ENCODE measurements at regions not wholly inside any gene's neighbourhood (a gene's known extent, or its start where the extent isn't known, plus 50 kb on each side); places are given as distances from the start of the nearest gene placed in this dataset.

DNA sequence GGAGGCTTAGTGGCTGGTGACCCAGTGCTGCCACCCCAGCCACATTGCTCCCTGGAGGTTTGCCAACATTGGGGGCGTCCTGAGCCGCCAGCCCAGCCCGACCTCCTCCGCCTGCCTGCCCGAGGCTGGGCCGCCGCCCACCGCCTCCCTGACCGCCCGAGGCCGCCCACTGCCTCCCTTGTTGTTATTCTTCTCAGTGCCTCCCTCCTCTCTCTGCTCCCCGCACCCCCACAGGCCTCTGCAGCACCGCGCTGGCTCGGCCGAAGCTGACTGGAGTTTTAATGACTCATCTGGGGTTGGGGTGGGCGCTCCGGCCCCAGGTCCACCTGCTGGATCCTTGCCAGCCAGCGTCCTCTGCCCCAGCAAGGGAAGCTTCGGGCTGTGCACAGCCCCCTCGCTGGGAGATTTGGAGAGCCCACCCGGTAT is 102.5 kb downstream of the RBFOX3 start:
- DNase-seq (ENCODE audit: low read depth), result no peak
- no peak overlapping the region for H3K4me3 ChIP-seq (ENCODE audit: low read length)
- TF ChIP-seq, protein P1, sequence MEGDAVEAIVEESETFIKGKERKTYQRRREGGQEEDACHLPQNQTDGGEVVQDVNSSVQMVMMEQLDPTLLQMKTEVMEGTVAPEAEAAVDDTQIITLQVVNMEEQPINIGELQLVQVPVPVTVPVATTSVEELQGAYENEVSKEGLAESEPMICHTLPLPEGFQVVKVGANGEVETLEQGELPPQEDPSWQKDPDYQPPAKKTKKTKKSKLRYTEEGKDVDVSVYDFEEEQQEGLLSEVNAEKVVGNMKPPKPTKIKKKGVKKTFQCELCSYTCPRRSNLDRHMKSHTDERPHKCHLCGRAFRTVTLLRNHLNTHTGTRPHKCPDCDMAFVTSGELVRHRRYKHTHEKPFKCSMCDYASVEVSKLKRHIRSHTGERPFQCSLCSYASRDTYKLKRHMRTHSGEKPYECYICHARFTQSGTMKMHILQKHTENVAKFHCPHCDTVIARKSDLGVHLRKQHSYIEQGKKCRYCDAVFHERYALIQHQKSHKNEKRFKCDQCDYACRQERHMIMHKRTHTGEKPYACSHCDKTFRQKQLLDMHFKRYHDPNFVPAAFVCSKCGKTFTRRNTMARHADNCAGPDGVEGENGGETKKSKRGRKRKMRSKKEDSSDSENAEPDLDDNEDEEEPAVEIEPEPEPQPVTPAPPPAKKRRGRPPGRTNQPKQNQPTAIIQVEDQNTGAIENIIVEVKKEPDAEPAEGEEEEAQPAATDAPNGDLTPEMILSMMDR (IDR thresholded peaks at IDR 0.05; ENCODE audit: insufficient read depth, low read depth, low read length, missing control alignments), result no peak

DNA sequence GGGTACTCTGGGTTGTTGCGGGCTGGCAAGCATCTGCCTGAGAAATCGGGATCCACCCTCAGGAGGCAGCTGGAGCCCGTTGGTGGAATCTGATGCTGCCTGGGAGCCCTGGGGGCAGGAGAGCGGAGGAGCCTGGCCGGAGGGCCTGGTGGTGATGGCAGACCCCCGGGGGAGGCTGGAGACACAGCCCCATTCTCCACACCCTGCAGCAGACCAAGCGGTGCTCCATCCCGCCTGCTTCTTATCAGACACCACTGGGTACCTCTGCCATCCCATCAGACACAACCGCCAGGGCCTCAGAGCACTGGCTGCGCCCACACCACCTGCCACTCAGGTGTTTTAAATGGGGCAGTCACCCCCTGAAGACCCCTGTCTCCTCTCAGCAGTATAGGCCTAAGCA is 103.9 kb downstream of the RBFOX3 start:
- TF ChIP-seq, protein P1 (IDR thresholded peaks at IDR 0.05; ENCODE audit: insufficient read depth, low read depth, low read length, missing control alignments), result no peak
- H3K4me3 ChIP-seq (ENCODE audit: low read length), result no peak overlapping the region
- DNase-seq (ENCODE audit: low read depth), result no peak

DNA sequence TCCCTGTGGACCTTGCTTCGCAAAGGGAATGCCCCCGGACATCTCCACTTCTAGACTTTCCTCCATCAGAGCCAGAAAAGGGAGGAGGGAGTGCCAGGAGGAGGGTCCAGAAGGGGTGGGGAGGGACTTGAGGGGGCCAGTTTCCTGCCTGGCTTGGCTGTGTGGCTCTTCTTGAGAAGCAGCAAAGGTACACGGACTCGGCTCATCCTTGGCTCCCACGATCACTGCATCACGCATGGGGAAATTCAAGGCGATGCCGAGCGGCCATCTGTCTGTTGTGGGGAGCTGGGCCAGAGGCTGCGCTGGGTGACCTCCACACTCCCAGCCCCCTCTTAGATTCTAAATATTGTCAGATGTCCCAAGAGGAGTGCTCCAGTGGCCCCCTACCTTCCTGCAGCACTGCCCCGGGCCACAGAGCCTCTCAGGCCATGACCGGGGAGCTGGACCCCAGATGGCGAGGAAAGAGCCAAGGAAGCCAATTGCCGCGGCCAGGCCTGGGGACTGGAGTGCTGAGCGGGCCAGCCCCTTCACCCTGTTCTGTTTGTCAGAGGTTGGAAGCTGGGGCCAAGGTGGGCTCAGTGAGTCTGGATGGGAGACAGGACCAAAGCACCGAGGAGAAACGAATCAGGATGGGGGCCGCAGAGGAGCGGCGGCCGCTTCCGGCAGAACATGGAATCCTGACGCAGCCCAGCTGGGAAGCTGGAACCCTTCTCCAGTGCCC is 104.5 kb downstream of the RBFOX3 start:
- H3K4me3 ChIP-seq (ENCODE audit: low read length), result no peak overlapping the region
- no peak for DNase-seq (ENCODE audit: low read depth)
- TF ChIP-seq, protein P1 (IDR thresholded peaks at IDR 0.05; ENCODE audit: insufficient read depth, low read depth, low read length, missing control alignments), result no peak

DNA sequence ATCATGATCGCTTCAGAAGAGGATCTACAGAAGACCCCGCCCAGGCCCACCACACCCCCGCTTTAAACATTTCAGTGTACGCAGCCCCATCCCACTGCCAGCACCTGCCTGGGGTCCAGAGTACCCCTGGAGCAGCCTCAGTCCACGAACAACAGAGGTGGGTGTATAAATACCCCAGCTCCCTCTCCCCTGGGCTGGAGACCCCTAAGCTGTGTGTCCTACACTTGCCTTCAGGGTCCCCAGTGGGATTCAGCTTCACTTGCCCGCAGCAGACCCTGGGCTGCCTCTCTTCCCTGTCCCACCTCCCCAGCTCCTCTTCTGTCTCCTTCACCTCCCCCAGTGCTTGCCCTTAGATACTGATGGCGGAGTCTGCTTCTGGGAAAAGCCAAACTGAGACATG is 105.7 kb downstream of the RBFOX3 start:
- DNase-seq (ENCODE audit: low read depth), result no peak
- TF ChIP-seq, protein P1 (IDR thresholded peaks at IDR 0.05; ENCODE audit: insufficient read depth, low read depth, low read length, missing control alignments), result no peak

DNA sequence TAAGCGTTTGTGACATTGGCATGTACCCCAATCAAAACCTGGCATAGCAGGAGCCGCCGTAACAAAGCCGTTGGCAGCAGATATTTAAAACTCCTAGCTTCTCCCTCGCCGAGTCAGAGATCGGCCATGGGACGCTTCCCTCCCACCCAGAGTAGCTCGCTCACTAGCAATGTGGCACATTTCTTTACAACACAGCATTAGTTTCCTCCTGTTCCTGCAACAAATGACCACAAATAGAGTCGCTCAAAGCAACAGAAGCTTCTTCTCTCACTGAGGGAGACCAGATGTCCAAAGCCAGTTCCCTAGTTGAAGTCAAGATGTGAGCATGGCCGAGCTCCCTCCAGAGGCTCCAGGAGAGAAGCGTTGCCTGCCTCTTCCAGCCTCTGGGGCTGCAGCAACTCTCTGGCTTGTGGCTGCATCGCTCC is 106.7 kb downstream of the RBFOX3 start:
- no peak overlapping the region for H3K4me3 ChIP-seq (ENCODE audit: low read length)
- DNase-seq (ENCODE audit: low read depth), result no peak

More for the DNA sequence above, 105.7 kb downstream of the RBFOX3 start:
- no peak overlapping the region for H3K4me3 ChIP-seq (ENCODE audit: low read length)

DNA sequence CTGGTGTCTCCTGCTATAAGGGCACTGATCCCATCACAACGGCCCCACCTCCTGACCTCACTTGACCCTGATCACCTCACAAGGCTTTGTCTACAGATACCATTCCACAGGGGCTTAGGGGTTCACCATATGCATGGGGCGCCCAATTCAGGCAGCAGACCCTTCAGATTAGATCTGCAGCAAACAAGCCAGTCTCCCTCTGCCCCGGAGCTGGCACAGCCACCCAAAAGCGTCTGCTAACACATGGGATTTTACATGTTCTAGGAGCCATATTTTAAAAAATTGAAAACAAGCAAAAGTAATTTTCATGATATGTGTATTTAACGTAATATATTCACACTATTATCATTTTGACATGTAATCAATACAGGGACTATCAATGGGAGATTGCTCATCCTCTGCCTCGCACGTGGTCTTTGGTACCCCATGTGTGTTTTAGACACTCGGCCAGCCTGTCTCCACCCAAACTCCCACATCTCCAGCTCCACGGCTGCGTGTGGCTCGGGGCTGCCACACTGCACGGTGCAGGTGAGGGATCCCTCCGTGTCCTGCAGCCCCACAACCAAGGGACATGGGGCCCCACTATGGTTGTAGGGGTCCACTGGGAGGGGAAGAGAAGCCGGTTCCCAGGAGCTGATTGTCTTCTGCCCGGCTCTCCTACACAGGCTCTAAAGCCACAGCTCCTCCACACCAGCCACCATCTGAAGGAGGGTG is 107.6 kb downstream of the RBFOX3 start:
- no peak overlapping the region for H3K4me3 ChIP-seq (ENCODE audit: low read length)
- DNase-seq (ENCODE audit: low read depth), result no peak
- TF ChIP-seq, protein P1 (IDR thresholded peaks at IDR 0.05; ENCODE audit: insufficient read depth, low read depth, low read length, missing control alignments), result no peak

More for the DNA sequence above, 106.7 kb downstream of the RBFOX3 start:
- TF ChIP-seq, protein P1 (IDR thresholded peaks at IDR 0.05; ENCODE audit: insufficient read depth, low read depth, low read length, missing control alignments), result no peak
